GM21825 (cell line): ENCODE measurements at regions not wholly inside any gene's neighbourhood (a gene's known extent, or its start where the extent isn't known, plus 50 kb on each side); places are given as distances from the start of the nearest gene placed in this dataset.
"Not testable (repeated sequence)": the region's sequence is repeated elsewhere in the genome, so short reads cannot be mapped to it uniquely, and the experiment has no call there.

Source experiments
- ATAC-seq: cut with Tn5 transposase; IDR thresholded peaks from one replicate; pipeline ENCODE4 v1.9.1; 2021; ENCODE audit warnings: mild to moderate bottlenecking, moderate library complexity; ENCODE audit not compliant: unreplicated experiment

GRCh38 chr18:25590456-25590855, 238.5 kb upstream of the ZNF521 start:
- no peak for ATAC-seq

DNA sequence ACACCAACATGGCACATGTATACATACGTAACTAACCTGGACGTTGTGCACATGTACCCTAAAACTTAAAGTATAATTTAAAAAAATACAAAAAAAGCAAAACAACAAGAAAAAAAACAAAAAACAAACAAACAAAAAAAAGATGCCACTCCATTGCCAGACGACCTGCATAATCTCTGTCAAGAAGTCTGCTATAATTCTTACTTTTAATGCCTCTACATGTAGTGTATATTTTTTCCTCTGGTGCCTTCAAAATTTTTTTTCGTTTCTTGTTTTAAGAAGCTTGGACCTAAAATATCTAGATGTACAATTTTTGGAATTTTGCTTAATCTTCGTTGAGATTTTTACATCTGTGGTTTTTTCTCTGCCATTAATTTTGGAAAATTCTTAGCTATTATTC, 235.6 kb upstream of the ZNF521 start:
- ATAC-seq, result no peak

DNA sequence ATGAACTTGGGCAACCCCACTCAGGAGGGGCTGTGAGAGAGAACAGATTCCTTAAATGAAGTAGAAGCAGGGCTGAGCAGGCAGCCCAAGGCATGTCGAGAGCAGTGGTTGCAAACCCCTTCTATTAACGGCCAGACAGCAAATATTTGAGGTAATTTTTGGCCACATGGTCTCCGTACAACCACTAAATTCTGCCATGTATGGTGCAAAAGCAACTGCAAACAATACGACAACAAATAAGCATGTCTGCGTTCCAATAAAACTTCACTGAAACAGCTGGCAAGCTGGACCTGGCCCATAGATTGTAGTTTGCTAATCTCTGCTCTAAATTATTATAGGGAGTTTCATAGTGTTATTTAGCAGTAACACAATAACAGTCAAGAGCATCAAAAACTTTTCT, 217.0 kb upstream of the ZNF521 start:
- no peak for ATAC-seq

DNA sequence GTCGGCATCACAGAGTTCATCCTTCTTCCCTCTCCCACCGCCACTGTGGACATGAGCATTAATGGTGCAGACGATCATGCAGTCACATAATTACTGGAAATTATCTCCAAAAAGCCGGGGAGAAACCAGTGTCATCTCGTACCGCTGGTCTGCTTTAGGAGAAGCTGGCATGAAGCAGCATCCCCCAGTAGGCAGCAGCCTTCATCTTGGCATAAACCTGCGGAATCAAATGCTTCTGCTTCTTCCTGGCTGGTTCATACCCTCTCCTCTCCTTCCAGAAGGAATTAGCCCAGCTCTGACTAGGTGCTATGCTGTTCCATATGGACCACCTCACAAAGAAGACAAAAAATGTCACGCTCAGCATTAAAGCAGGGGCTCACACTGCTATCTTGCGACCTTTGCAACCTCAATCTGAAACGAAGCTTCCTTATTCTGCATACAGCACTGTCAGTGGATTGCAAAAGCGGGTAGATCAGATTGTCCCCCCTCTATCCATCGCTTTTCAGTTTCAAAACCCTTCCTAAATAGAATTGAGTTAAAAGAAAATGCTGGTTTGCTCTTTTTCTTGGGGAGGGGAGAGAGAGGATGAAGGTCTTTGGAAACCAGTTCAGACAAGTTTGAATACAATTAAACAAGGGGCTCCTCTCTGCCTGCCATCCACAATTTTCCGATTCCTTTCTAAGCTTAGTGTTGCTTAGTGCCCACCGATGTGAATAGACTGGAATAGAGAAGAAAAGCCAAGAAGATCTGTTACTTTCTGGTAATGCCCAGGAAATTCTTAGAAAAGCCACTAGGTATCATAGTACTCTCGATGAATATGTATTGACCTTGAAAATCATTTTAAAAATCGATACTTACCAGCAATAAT, 212.1 kb upstream of the ZNF521 start:
- no peak for ATAC-seq

- ATAC-seq, result no peak
These were observed 211.4 kb upstream of the ZNF521 start for GRCh38 chr18:25563346-25563745.

DNA sequence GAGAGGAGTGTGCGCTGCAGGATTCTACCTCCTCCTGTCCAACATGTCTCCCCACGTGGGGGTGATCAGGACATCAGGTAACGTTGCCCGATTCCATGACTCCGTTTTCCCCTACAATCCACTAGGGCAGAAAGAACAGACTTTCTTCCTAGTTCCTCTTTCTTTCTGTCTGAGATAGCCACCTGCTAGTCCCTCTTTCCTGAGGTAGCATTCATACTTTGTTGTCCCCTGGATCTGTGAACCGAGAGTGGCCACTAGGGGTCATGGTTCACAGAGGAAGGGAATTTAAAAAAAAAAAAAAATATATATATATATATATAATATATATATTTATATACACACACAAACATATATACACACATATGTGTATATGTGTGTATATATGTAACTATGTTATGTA, 210.0 kb upstream of the ZNF521 start:
- no peak for ATAC-seq

DNA sequence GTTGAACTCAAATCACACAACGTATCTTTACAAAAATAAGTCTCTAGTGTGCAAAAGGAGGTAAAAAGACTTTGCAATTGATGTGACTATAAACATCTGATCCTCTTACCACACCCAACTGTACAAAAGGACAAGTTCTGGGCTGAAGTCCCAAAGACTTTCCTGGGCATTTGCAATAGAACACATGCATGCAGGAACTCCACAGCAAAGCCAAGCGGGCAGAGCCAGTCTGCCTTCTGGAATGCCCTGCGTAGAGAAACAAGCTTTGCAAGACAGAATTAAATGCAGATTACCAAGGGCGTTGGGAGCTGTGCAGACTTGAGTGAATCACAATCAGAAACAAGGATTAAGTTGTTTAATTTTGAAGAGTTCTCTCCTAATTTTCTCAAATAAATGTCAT, 208.4 kb upstream of the ZNF521 start:
- ATAC-seq, result no peak

DNA sequence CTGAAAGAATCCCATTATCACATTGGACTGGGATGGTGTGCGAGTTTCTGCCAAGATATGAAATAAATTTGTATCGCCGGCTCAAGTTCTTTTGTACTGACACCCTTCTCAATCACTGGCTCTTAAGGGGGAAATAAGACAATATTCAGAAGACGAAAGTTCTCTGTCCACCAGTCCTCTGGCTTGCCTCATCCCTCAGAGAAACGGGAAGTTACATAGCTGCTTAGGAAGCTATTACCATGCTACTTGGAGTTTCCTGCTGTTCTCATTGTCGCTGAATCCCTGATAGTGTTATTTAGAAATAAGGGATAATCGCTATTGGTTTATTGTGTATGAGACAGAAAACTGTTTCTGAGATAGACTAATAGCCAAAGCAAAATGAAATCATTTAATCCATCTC, 205.0 kb upstream of the ZNF521 start:
- no peak for ATAC-seq

GRCh38 chr18:25553631-25554263, 201.8 kb upstream of the ZNF521 start:
- no peak for ATAC-seq

GRCh38 chr18:25544546-25545287, 192.8 kb upstream of the ZNF521 start:
- ATAC-seq, result no peak

- ATAC-seq, result no peak
These were observed 186.4 kb upstream of the ZNF521 start for GRCh38 chr18:25538175-25538922.

DNA sequence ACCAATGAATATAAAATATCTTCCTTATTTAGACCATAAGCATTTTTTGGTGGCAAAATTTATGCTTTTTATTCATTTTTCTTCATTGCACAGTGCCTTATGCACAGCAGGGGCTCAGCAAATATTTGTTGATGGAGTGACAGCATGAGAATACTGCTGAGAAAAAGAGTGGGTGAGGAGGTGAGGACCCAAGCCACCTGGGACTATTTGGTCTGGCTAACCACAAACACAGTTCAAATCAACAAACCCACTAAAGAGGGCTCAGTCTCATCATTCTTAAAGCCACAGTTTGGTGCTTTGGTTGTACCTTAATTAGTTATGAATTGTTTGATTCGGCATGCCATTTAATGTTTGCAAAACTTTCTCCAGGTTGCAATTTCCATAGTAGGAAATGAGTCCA, 183.5 kb upstream of the ZNF521 start:
- no peak for ATAC-seq

DNA sequence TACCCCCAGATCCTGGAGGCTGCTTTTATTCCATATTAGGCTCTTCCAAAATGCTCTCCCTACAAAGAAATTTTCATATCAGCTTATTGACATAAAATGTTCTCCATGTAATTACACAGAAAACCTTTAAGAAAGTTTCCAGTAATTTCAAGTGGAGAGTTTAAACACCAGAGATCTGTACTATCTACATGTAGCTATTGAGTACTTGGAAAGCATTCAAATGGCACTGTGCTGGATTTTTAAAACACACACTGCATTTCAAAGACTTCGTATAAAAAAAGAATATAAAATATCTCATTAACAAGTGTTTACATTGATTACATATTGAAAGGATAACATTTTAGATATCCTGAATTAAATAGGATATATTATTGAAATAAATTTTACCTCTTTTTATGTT, 182.4 kb upstream of the ZNF521 start:
- ATAC-seq, result no peak

DNA sequence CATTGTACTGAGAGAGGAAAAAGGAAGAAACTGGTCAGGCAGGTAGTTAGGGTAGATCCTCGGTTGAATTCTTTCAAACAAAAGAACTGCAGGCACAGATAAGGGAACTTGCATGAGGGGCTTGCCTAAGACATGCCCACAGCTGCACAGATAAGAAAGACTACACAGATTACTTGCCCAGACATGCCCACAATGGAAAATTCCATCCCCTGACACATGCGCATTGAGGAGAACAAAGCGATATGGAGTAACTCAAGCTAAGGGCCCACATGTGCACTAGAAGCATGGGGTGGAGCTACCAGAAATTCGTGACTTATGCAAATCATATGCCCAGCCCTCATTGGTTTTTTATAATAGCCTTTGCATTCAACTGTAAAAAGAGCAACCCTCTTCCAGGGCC, 181.3 kb upstream of the ZNF521 start:
- ATAC-seq, result no peak

- ATAC-seq, result no peak
These were observed 179.2 kb upstream of the ZNF521 start for GRCh38 chr18:25531207-25531606.

DNA sequence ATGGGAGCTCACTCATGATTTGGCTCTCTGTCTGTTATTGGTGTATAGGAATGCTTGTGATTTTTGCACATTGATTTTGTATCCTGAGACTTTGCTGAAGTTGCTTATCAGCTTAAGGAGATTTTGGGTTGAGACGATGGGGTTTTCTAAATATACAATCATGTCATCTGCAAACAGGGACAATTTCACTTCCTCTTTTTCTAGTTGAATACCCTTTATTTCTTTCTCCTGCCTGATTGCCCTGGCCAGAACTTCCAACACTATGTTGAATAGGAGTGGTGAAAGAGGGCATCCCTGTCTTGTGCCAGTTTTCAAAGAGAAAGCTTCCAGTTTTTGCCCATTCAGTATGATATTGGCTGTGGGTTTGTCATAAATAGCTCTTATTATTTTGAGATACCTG, 173.8 kb upstream of the ZNF521 start:
- not testable (repeated sequence) for ATAC-seq

- ATAC-seq, result peak; percentile 97
These were observed 166.7 kb upstream of the ZNF521 start for GRCh38 chr18:25518716-25519053.

GRCh38 chr18:25517881-25518715, 166.1 kb upstream of the ZNF521 start:
- peak; percentile 33 for ATAC-seq

- ATAC-seq, result no peak
These were observed 165.0 kb upstream of the ZNF521 start for GRCh38 chr18:25516747-25517498.

GRCh38 chr18:25516121-25516520, 164.2 kb upstream of the ZNF521 start:
- ATAC-seq, result no peak
